ENCODE measurements at regions not wholly inside any gene's neighbourhood (a gene's known extent, or its start where the extent isn't known, plus 50 kb on each side); places are given as distances from the start of the nearest gene placed in this dataset.

- H3K4me2 ChIP-seq (ENCODE audit: insufficient read depth in 1 of 2, low read depth in 2 of 2, low read length in 2 of 2): no peak overlapping the region
- no peak overlapping the region for H2BK15ac ChIP-seq (ENCODE audit: low read length)
- FAIRE-seq: no peak
- no peaks in the 10 kb centered on the region for H3K4me1 ChIP-seq (replicated peaks in 1 of 4; ENCODE audit: control insufficient read depth in 3 of 4, insufficient read depth in 4 of 4, low read length in 3 of 4)
- TF ChIP-seq GTF2F1 (IDR thresholded peaks at IDR 0.05; ENCODE audit: borderline replicate concordance, low read depth, low read length) (no peak), CBX8 (IDR thresholded peaks at IDR 0.05; ENCODE audit: borderline replicate concordance, low read depth, low read length) (no peak), SP4 (IDR thresholded peaks at IDR 0.05; ENCODE audit: low read length) (no peak), CREB1 (IDR thresholded peaks at IDR 0.05) (no peak), SIX5 (IDR thresholded peaks at IDR 0.05; ENCODE audit: low read depth, low read length) (no peak), SUZ12 (IDR thresholded peaks at IDR 0.05; ENCODE audit: low read length) (no peak), SIRT6 (IDR thresholded peaks at IDR 0.05; ENCODE audit: low read length) (no peak), ZNF274 (IDR thresholded peaks at IDR 0.05; ENCODE audit: borderline replicate concordance, extremely low read depth, low read length) (no peak), TAF1 (IDR thresholded peaks at IDR 0.05; ENCODE audit: low read depth, low read length) (no peak), NRF1 (IDR thresholded peaks at IDR 0.05; ENCODE audit: low read depth, low read length) (no peak), JUN (IDR thresholded peaks at IDR 0.05; ENCODE audit: low read depth, low read length) (no peak), SRF (IDR thresholded peaks at IDR 0.05; ENCODE audit: low read depth, low read length) (no peak), CHD1 (IDR thresholded peaks at IDR 0.05; ENCODE audit: low read depth, low read length) (no peak), FOSL1 (IDR thresholded peaks at IDR 0.05; ENCODE audit: insufficient read depth, low read depth, low read length) (no peak), SP1 (IDR thresholded peaks at IDR 0.05; ENCODE audit: low read depth, low read length) (no peak)
- no peak overlapping the region for H4K5ac ChIP-seq (ENCODE audit: insufficient read length, low read depth, low read length)
- no peak overlapping the region for H2AFZ ChIP-seq (ENCODE audit: low read length)
- H2AK5ac ChIP-seq (ENCODE audit: low read depth, low read length): no peak overlapping the region
- no peak for DNase-seq (ENCODE audit: low read depth in 1 of 2, low spot score in 2 of 2)
- CTCF ChIA-PET (ENCODE audit: partially characterized antibody): no interaction called here
- POLR2A ChIA-PET (ENCODE audit: partially characterized antibody): no interaction called here
- H2BK20ac ChIP-seq (ENCODE audit: low read length): no peak overlapping the region
- no peak overlapping the region for H4K91ac ChIP-seq (replicated peaks; ENCODE audit: insufficient read length, low read length)
- no peak overlapping the region for H3K18ac ChIP-seq (ENCODE audit: extremely low read depth, low read length)
- no peaks in the 10 kb centered on the region for H3K27me3 ChIP-seq (replicated peaks in 1 of 4; ENCODE audit: control insufficient read depth in 3 of 4, extremely low read depth in 1 of 4, insufficient read depth in 3 of 4, low read length in 3 of 4)
- H3K23ac ChIP-seq (ENCODE audit: insufficient read length): no peak overlapping the region
- no peaks in the 10 kb centered on the region for H4K20me1 ChIP-seq (replicated peaks in 1 of 2; ENCODE audit: control insufficient read depth in 1 of 2, insufficient read depth in 2 of 2, low read length in 2 of 2)
- H2BK120ac ChIP-seq (replicated peaks; ENCODE audit: low read depth, low read length): no peak overlapping the region
- no peak overlapping the region for H3K9ac ChIP-seq (replicated peaks in 1 of 4; ENCODE audit: extremely low read depth in 1 of 4, low read depth in 3 of 4, low read length in 3 of 4)
- WGBS, 2 experiments (ENCODE audit: extremely low coverage in 1 of 2, insufficient coverage in 1 of 2, insufficient read length in 1 of 2, insufficient replicate concordance in 2 of 2, low coverage in 1 of 2, low lambda C conversion rate in 2 of 2, missing lambda C conversion rate in 1 of 2): 70% methylated on average over 4 of the region's 4 CpGs; no CpG with 5 or more reads in 1 of the 2 experiments
- H3K79me1 ChIP-seq (ENCODE audit: low read depth, low read length): no peaks in the 10 kb centered on the region
- no peak overlapping the region for H2BK5ac ChIP-seq (ENCODE audit: low read depth, low read length)
- H3K56ac ChIP-seq (replicated peaks; ENCODE audit: insufficient read length, low read depth, low read length): no peak overlapping the region
- no peak overlapping the region for H3K27ac ChIP-seq (ENCODE audit: low read depth, low read length)
- H4K8ac ChIP-seq (ENCODE audit: extremely low read depth, insufficient read depth, low read length): no peak overlapping the region
- no peak overlapping the region for H3K14ac ChIP-seq (ENCODE audit: insufficient read length)
- H3K79me2 ChIP-seq (ENCODE audit: control insufficient read depth in 1 of 2, insufficient read depth in 2 of 2, low read length in 2 of 2): no peaks in the 10 kb centered on the region
- H2BK12ac ChIP-seq (ENCODE audit: low read depth, low read length): no peak overlapping the region
- H3K36me3 ChIP-seq (ENCODE audit: control insufficient read depth in 2 of 4, insufficient read depth in 4 of 4, low read length in 3 of 4): no peaks in the 10 kb centered on the region
- H3K4ac ChIP-seq (replicated peaks; ENCODE audit: insufficient read length, low read depth, low read length): no peak overlapping the region
- no peaks in the 10 kb centered on the region for H3K23me2 ChIP-seq (ENCODE audit: low read depth, low read length)
- H3K9me3 ChIP-seq (ENCODE audit: insufficient read depth in 2 of 2, low read depth in 1 of 2, low read length in 1 of 2): peaks cover 3 to 9% of the 10 kb centered on the region in 2 experiments; a peak in 2 of 4 replicates
- no peak overlapping the region for H3K4me3 ChIP-seq (ENCODE audit: extremely low read depth in 1 of 4, insufficient read depth in 2 of 4, low read depth in 3 of 4, low read length in 4 of 4)
Observed at GRCh38 chr15:100820528-100820927, 59.1 kb upstream of the ALDH1A3 start.

All from H1 (cell line).